GM12878 (cell line): ENCODE measurements at regions not wholly inside any gene's neighbourhood (a gene's known extent, or its start where the extent isn't known, plus 50 kb on each side); places are given as distances from the start of the nearest gene placed in this dataset.

Experiments
- ATAC-seq: fragments of 200-7000 bp; cut with Tn5 transposase; 3 replicates; pipeline ENCODE4 v1.9.1; 2020; ENCODE audit warnings: mild to moderate bottlenecking, moderate library complexity
- BruUV-seq: library from RNA; stranded (reverse); fragments of 400-500 nt; replicated peaks from 2 replicates; lab custom pipeline; 2021; lab: Mats Ljungman, UMichigan
- CTCF ChIA-PET: fragments of 300-600 bp; sonication (Branson Sonifier 250); formaldehyde crosslinking; extraction: SDS; loops from one replicate; lab custom pipeline; 2021; ENCODE audit warnings: inconsistent platforms; lab: Yijun Ruan, JAX
- POLR2A ChIA-PET: fragments of 350-600 bp; formaldehyde crosslinking; extraction: SDS; loops from one replicate; lab custom pipeline; 2021; ENCODE audit warnings: inconsistent platforms; lab: Charles Lee
- RAD21 ChIA-PET: fragments of 300-600 bp; sonication (Branson Sonifier 250); formaldehyde crosslinking; loops from one replicate; lab custom pipeline; 2023; ENCODE audit warnings: antibody characterized with exemption; ENCODE audit not compliant: unreplicated experiment; lab: Charles Lee
- SMC1A ChIA-PET: fragments of 300-600 bp; sonication (Branson Sonifier 250); formaldehyde crosslinking; loops from one replicate; lab custom pipeline; 2023; ENCODE audit not compliant: unreplicated experiment, uncharacterized antibody; lab: Charles Lee
- DNase-seq: peaks from one replicate; pipeline ENCODE4 v3.0.0-alpha.2; 2011; ENCODE audit warnings: low read depth, low spot score
- FAIRE-seq: peaks from 3 replicates; lab custom pipeline; 2011; peaks lifted over from hg19 to GRCh38; lab: Jason Lieb, UNC
- H2AFZ ChIP-seq: 2 replicates; pipeline ENCODE4 v1.6.0; 2011; ENCODE audit warnings: low read depth, low read length, control low read depth; ENCODE audit not compliant: control insufficient read depth
- H3K27ac ChIP-seq: 2 replicates; pipeline ENCODE4 v1.5.1; 2011; ENCODE audit warnings: control low read depth; ENCODE audit not compliant: control insufficient read depth, insufficient read depth
- H3K27me3 ChIP-seq, 2 experiments: replicated peaks in 1 of 2; 2 replicates each; pipeline versions ENCODE4 v1.6.0 to v1.6.1; 2011; ENCODE audit warnings: low read length in 1 of 2; ENCODE audit not compliant: control insufficient read depth in 2 of 2, insufficient read depth in 2 of 2
- H3K36me3 ChIP-seq, 2 experiments: 2 replicates each; pipeline ENCODE4 v1.5.1; 2011; ENCODE audit warnings: low read length in 1 of 2; ENCODE audit not compliant: control insufficient read depth in 2 of 2, insufficient read depth in 2 of 2
- H3K4me1 ChIP-seq: 2 replicates; pipeline ENCODE4 v1.6.1; 2011; ENCODE audit warnings: mild to moderate bottlenecking, low read length, moderate library complexity, mixed read lengths; ENCODE audit not compliant: control insufficient read depth, insufficient read depth
- H3K4me2 ChIP-seq: 2 replicates; pipeline ENCODE4 v1.6.0; 2011; ENCODE audit warnings: control low read depth; ENCODE audit not compliant: control insufficient read depth, insufficient read depth
- H3K4me3 ChIP-seq: fragments of 200-600 bp; sonication (generic); 2 replicates; pipeline ENCODE4 v1.5.1; 2016
- H3K79me2 ChIP-seq: 2 replicates; pipeline ENCODE4 v1.6.0; 2011; ENCODE audit warnings: low read length; ENCODE audit not compliant: control insufficient read depth, insufficient read depth
- H3K9ac ChIP-seq: 2 replicates; pipeline ENCODE4 v1.8.0; 2011; ENCODE audit warnings: low read length, control low read depth, mixed read lengths; ENCODE audit not compliant: control insufficient read depth, insufficient read depth
- H3K9me3 ChIP-seq: replicated peaks from 3 replicates; pipeline ENCODE4 v1.5.1; 2011; ENCODE audit warnings: mild to moderate bottlenecking, low read length; ENCODE audit not compliant: control insufficient read depth, insufficient read depth
- H4K20me1 ChIP-seq: 2 replicates; pipeline ENCODE4 v1.6.0; 2011; ENCODE audit not compliant: control insufficient read depth, insufficient read depth
- E2F8 ChIP-seq: fragments of 450-650 bp; IDR thresholded peaks from 2 replicates; pipeline ENCODE4 v1.6.1; 2018; ENCODE audit warnings: mild to moderate bottlenecking, low read depth, moderate library complexity; ENCODE audit not compliant: partially characterized antibody
- EZH2 ChIP-seq: IDR thresholded peaks from 2 replicates; pipeline ENCODE4 v1.6.1; 2012; ENCODE audit warnings: low read depth, mild to moderate bottlenecking, control low read depth, inconsistent platforms, low read length, borderline replicate concordance; ENCODE audit not compliant: control insufficient read depth
- IKZF1 ChIP-seq: fragments of 450-650 bp; conservative IDR thresholded peaks from 2 replicates; pipeline ENCODE4 v1.6.1; 2017; ENCODE audit warnings: antibody characterized with exemption, mild to moderate bottlenecking
- MEF2A ChIP-seq: IDR thresholded peaks from 2 replicates; pipeline ENCODE4 v1.6.1; 2011; ENCODE audit warnings: low read depth, mild to moderate bottlenecking, low read length, moderate library complexity; ENCODE audit not compliant: insufficient read depth
- NBN ChIP-seq: fragments of 450-650 bp; IDR thresholded peaks from 2 replicates; pipeline ENCODE4 v1.6.1; 2016
- WRNIP1 ChIP-seq: IDR thresholded peaks from 2 replicates; pipeline ENCODE4 v1.6.1; 2011; ENCODE audit warnings: low read depth, low read length, improper control_type of control experiment, borderline replicate concordance
- ZBED1 ChIP-seq: IDR thresholded peaks from 2 replicates; pipeline ENCODE4 v1.6.1; 2016; ENCODE audit warnings: borderline replicate concordance
- ZBTB40 ChIP-seq: fragments of 450-650 bp; IDR thresholded peaks from 2 replicates; pipeline ENCODE4 v1.6.1; 2016; ENCODE audit warnings: mild to moderate bottlenecking, moderate library complexity, borderline replicate concordance
- ZNF24 ChIP-seq: fragments of 450-650 bp; IDR thresholded peaks from 2 replicates; pipeline ENCODE4 v1.6.1; 2017; ENCODE audit warnings: antibody characterized with exemption, mild to moderate bottlenecking
- WGBS: methylation state at CpG from one replicate; pipeline ENCODE4 v1.1.6; 2016; ENCODE audit warnings: low lambda C conversion rate; ENCODE audit not compliant: insufficient replicate concordance, insufficient coverage; ENCODE audit errors: missing lambda C conversion rate; 5-methylcytosine and 5-hydroxymethylcytosine counted together
- in situ Hi-C: fragments of 300-500 bp; cut with MboI; formaldehyde crosslinking; loops from 9 replicates; pipeline ENCODE4 v1.14.3; 2018; ENCODE audit warnings: mixed read lengths
- intact Hi-C: fragments of 100-400 bp; cut with micrococcal nuclease; formaldehyde crosslinking; loops from one replicate; pipeline ENCODE4 v1.14.2; 2022; ENCODE audit not compliant: unreplicated experiment

GRCh38 chr5:57664700-57665099, 182.1 kb upstream of the ACTBL2 start (continued):
- TF ChIP-seq ZBTB40, result no peak

- Histone ChIP-seq H3K9me3 (no peaks in the 10 kb centered on the region), H3K4me1 (no peaks in the 10 kb centered on the region), H3K27ac (no peak overlapping the region), H2AFZ (no peak overlapping the region), H3K79me2 (no peaks in the 10 kb centered on the region), H4K20me1 (no peaks in the 10 kb centered on the region), H3K36me3 (no peaks in the 10 kb centered on the region), H3K4me2 (no peak overlapping the region), H3K9ac (no peak overlapping the region), H3K4me3 (no peak overlapping the region), H3K27me3 (no peaks in the 10 kb centered on the region)
- in situ Hi-C loops, result loop anchor here (25.0 kb wide), 1 partner anchor 799 kb away; the partner anchor contains the start of gene PLK2
- 0% methylated on average over 2 of the region's 2 CpGs for WGBS
- ChIA-PET RAD21 (no interaction called here), POLR2A (no interaction called here), SMC1A (interaction anchor here (1.1 kb wide), 1 partner anchor 8 kb away, joined by 3 read pairs; no protein-coding TSS in a partner anchor), CTCF (interaction anchor here (0.6 to 1.0 kb wide), 2 partner anchors 13 to 325 kb away, joined by 3 read pairs; no protein-coding TSS in a partner anchor)
- ATAC-seq, result no peak
- no peak for FAIRE-seq
- intact Hi-C loops, result no loop called here
- TF ChIP-seq NBN (no peak), WRNIP1 (no peak), IKZF1 (no peak), ZBED1 (no peak), ZNF24 (no peak), MEF2A (no peak), EZH2 (no peak), E2F8 (no peak)
- DNase-seq, result no peak
- no TSS peak for BruUV-seq
Measured at GRCh38 chr5:57663466-57663865, 180.9 kb upstream of the ACTBL2 start.
